UCSD-AML1 (cell line): ENCODE measurements at regions not wholly inside any gene's neighbourhood (a gene's known extent, or its start where the extent isn't known, plus 50 kb on each side); places are given as distances from the start of the nearest gene placed in this dataset.
"Not testable (repeated sequence)": the region's sequence is repeated elsewhere in the genome, so short reads cannot be mapped to it uniquely, and the experiment has no call there.

Experiments
- DNase-seq: peaks from one replicate; lab custom pipeline; 2025; ENCODE audit not compliant: unreplicated experiment; lab: John Stamatoyannopoulos, UW

- DNase-seq = no peak
Observed at GRCh38 chr11:45412521-45412920, 126.4 kb upstream of the SYT13 start.

- DNase-seq = no peak
Observed at GRCh38 chr11:45412051-45412471, 125.9 kb upstream of the SYT13 start.

- no peak for DNase-seq
Observed at GRCh38 chr11:45411228-45411946, 125.2 kb upstream of the SYT13 start.

GRCh38 chr11:45410391-45411227, 124.5 kb upstream of the SYT13 start:
- DNase-seq = no peak

GRCh38 chr11:45409587-45409986, 123.4 kb upstream of the SYT13 start:
- no peak for DNase-seq

GRCh38 chr11:45407226-45407625, 121.1 kb upstream of the SYT13 start:
- DNase-seq = no peak

- DNase-seq = no peak
Observed at GRCh38 chr11:45405916-45406670, 120.0 kb upstream of the SYT13 start.

- not testable (repeated sequence) for DNase-seq
Observed at GRCh38 chr11:45403521-45403920, 117.4 kb upstream of the SYT13 start.

- DNase-seq = no peak
Observed at GRCh38 chr11:45402049-45402630, 116.0 kb upstream of the SYT13 start.

- no peak for DNase-seq
Observed at GRCh38 chr11:45400591-45400990, 114.5 kb upstream of the SYT13 start.

GRCh38 chr11:45399166-45399565, 113.0 kb upstream of the SYT13 start:
- DNase-seq = no peak

GRCh38 chr11:45398325-45398724, 112.2 kb upstream of the SYT13 start:
- DNase-seq = no peak

GRCh38 chr11:45396394-45396793, 110.3 kb upstream of the SYT13 start:
- DNase-seq = no peak

- no peak for DNase-seq
Observed at GRCh38 chr11:45395947-45396346, 109.8 kb upstream of the SYT13 start.

- DNase-seq = no peak
Observed at GRCh38 chr11:45395421-45395820, 109.3 kb upstream of the SYT13 start.

- no peak for DNase-seq
Observed at GRCh38 chr11:45394294-45395085, 108.3 kb upstream of the SYT13 start.

GRCh38 chr11:45393826-45394225, 107.7 kb upstream of the SYT13 start:
- no peak for DNase-seq

- no peak for DNase-seq
Observed at GRCh38 chr11:45393334-45393733, 107.2 kb upstream of the SYT13 start.

- DNase-seq = no peak
Observed at GRCh38 chr11:45392591-45393091, 106.5 kb upstream of the SYT13 start.

- DNase-seq = no peak
Observed at GRCh38 chr11:45392154-45392553, 106.0 kb upstream of the SYT13 start.
